Breast epithelium (tissue), 3 donors: ENCODE measurements at regions not wholly inside any gene's neighbourhood (a gene's known extent, or its start where the extent isn't known, plus 50 kb on each side); places are given as distances from the start of the nearest gene placed in this dataset.

ENCODE experiments used
- POLR2AphosphoS5 ChIP-seq, 3 donors: sonication (generic); formaldehyde crosslinking; IDR thresholded peaks; one replicate each; pipeline ENCODE4 v1.6.1; 2017; ENCODE audit warnings: antibody characterized with exemption in 3 of 3
- TF ChIP-seq, protein P1 (sequence below), 3 donors: fragments of 450-650 bp; IDR thresholded peaks; one replicate each; pipeline ENCODE4 v1.5.1; 2016 to 2017; ENCODE audit warnings: antibody characterized with exemption in 3 of 3, mild to moderate bottlenecking in 3 of 3, moderate library complexity in 3 of 3

DNA sequence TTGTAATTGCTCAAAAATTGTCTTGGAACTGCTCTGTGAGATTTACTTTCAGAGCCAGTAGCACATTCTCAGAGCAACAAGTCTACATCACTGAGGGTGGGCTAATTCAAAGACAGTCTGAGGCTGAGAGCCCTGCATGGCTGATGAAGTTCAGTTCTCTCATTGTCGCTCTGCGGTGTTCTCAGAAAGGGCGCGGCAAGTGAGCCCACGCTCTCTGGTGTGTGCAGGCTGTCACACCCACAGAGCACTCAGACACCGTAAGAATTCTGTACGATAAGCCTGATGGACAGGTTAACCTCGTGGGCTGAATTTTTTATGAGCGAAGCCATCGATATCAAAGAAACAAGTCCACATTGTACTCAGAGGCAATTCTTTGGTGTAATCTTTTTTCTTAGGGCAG is 557.8 kb downstream of the HACE1 start:
- TF ChIP-seq, protein P1, sequence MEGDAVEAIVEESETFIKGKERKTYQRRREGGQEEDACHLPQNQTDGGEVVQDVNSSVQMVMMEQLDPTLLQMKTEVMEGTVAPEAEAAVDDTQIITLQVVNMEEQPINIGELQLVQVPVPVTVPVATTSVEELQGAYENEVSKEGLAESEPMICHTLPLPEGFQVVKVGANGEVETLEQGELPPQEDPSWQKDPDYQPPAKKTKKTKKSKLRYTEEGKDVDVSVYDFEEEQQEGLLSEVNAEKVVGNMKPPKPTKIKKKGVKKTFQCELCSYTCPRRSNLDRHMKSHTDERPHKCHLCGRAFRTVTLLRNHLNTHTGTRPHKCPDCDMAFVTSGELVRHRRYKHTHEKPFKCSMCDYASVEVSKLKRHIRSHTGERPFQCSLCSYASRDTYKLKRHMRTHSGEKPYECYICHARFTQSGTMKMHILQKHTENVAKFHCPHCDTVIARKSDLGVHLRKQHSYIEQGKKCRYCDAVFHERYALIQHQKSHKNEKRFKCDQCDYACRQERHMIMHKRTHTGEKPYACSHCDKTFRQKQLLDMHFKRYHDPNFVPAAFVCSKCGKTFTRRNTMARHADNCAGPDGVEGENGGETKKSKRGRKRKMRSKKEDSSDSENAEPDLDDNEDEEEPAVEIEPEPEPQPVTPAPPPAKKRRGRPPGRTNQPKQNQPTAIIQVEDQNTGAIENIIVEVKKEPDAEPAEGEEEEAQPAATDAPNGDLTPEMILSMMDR (IDR thresholded peaks at IDR 0.05), result no peak
- TF ChIP-seq POLR2AphosphoS5 (IDR thresholded peaks at IDR 0.05), result no peak
